Suprapubic skin (tissue), 4 donors: ENCODE measurements at regions not wholly inside any gene's neighbourhood (a gene's known extent, or its start where the extent isn't known, plus 50 kb on each side); places are given as distances from the start of the nearest gene placed in this dataset.

Source experiments
- DNase-seq, 2 donors: peaks; one replicate each; pipeline ENCODE4 v3.0.0-alpha.2; 2019; ENCODE audit warnings: low spot score in 2 of 2
- H3K27ac ChIP-seq: fragments of 200-600 bp; sonication (generic); one replicate; pipeline ENCODE4 v1.5.1; 2019
- H3K27me3 ChIP-seq: fragments of 200-600 bp; sonication (generic); one replicate; pipeline ENCODE4 v1.5.1; 2019
- H3K36me3 ChIP-seq: fragments of 200-600 bp; sonication (generic); one replicate; pipeline ENCODE4 v1.5.1; 2019
- H3K4me1 ChIP-seq: fragments of 200-600 bp; sonication (generic); one replicate; pipeline ENCODE4 v1.5.1; 2019
- H3K4me3 ChIP-seq: fragments of 200-600 bp; sonication (generic); one replicate; pipeline ENCODE4 v1.5.1; 2019; ENCODE audit warnings: mild to moderate bottlenecking
- H3K9me3 ChIP-seq: fragments of 200-600 bp; sonication (generic); one replicate; pipeline ENCODE4 v1.5.1; 2019
- CTCF ChIP-seq, 2 donors: fragments of 200-600 bp in 1 of 2; fragments of 450-650 bp in 1 of 2; sonication (generic) in 1 of 2; IDR thresholded peaks; one replicate each; pipeline ENCODE4 v1.5.1; 2016 to 2019; ENCODE audit warnings: antibody characterized with exemption in 2 of 2, mild to moderate bottlenecking in 1 of 2, moderate library complexity in 1 of 2
- EP300 ChIP-seq: sonication (generic); formaldehyde crosslinking; IDR thresholded peaks from one replicate; pipeline ENCODE4 v1.6.1; 2017; ENCODE audit warnings: antibody characterized with exemption
- POLR2A ChIP-seq, 2 donors: fragments of 450-650 bp; IDR thresholded peaks; one replicate each; pipeline ENCODE4 v1.6.1; 2017; ENCODE audit warnings: antibody characterized with exemption in 2 of 2, mild to moderate bottlenecking in 2 of 2, moderate library complexity in 2 of 2
- POLR2AphosphoS5 ChIP-seq, 3 donors: sonication (generic); formaldehyde crosslinking; IDR thresholded peaks; one replicate each; pipeline ENCODE4 v1.6.1; 2017; ENCODE audit warnings: antibody characterized with exemption in 3 of 3
- WGBS: methylation state at CpG from one replicate; pipeline ENCODE4 v1.1.5; 2018; 5-methylcytosine and 5-hydroxymethylcytosine counted together

- no peak overlapping the region for H3K4me3 ChIP-seq
- H3K36me3 ChIP-seq = no peaks in the 10 kb centered on the region
- H3K9me3 ChIP-seq = no peaks in the 10 kb centered on the region
- H3K4me1 ChIP-seq = no peaks in the 10 kb centered on the region
- H3K27ac ChIP-seq = no peak overlapping the region
- no peak for TF ChIP-seq EP300
- no peak for TF ChIP-seq POLR2AphosphoS5 (IDR thresholded peaks at IDR 0.05)
- TF ChIP-seq POLR2A (IDR thresholded peaks at IDR 0.05) = no peak
- no peak for TF ChIP-seq CTCF (IDR thresholded peaks at IDR 0.05)
- peaks cover 26% of the 10 kb centered on the region for H3K27me3 ChIP-seq
- no peak for DNase-seq
- WGBS = 53% methylated on average over 21 of the region's 21 CpGs
Measured at GRCh38 chr1:29802181-29803068, 566.1 kb downstream of the PTPRU start.

GRCh38 chr1:29801561-29801973, 565.2 kb downstream of the PTPRU start:
- peaks cover 26% of the 10 kb centered on the region for H3K27me3 ChIP-seq
- H3K9me3 ChIP-seq = no peaks in the 10 kb centered on the region
- no peak for TF ChIP-seq CTCF (IDR thresholded peaks at IDR 0.05)
- TF ChIP-seq EP300 = no peak
- no peak for TF ChIP-seq POLR2A (IDR thresholded peaks at IDR 0.05)
- TF ChIP-seq POLR2AphosphoS5 (IDR thresholded peaks at IDR 0.05) = no peak
- H3K36me3 ChIP-seq = no peaks in the 10 kb centered on the region
- DNase-seq = no peak
- H3K4me3 ChIP-seq = no peak overlapping the region
- no peaks in the 10 kb centered on the region for H3K4me1 ChIP-seq
- H3K27ac ChIP-seq = no peak overlapping the region
- WGBS = 56% methylated on average over 6 of the region's 8 CpGs

GRCh38 chr1:29801003-29801402, 564.7 kb downstream of the PTPRU start:
- H3K27ac ChIP-seq = no peak overlapping the region
- 94% methylated on average over 4 of the region's 4 CpGs for WGBS
- H3K36me3 ChIP-seq = no peaks in the 10 kb centered on the region
- no peak overlapping the region for H3K4me3 ChIP-seq
- H3K9me3 ChIP-seq = no peaks in the 10 kb centered on the region
- no peaks in the 10 kb centered on the region for H3K4me1 ChIP-seq
- TF ChIP-seq EP300 (no peak), POLR2A (IDR thresholded peaks at IDR 0.05) (no peak), POLR2AphosphoS5 (IDR thresholded peaks at IDR 0.05) (no peak), CTCF (IDR thresholded peaks at IDR 0.05) (no peak)
- H3K27me3 ChIP-seq = peaks cover 26% of the 10 kb centered on the region
- no peak for DNase-seq

GRCh38 chr1:29800522-29800956, 564.2 kb downstream of the PTPRU start:
- WGBS = 80% methylated on average over 1 of the region's 6 CpGs
- H3K4me3 ChIP-seq = no peak overlapping the region
- TF ChIP-seq EP300 = no peak
- no peak for TF ChIP-seq POLR2A (IDR thresholded peaks at IDR 0.05)
- no peak for TF ChIP-seq POLR2AphosphoS5 (IDR thresholded peaks at IDR 0.05)
- no peak for TF ChIP-seq CTCF (IDR thresholded peaks at IDR 0.05)
- H3K36me3 ChIP-seq = no peaks in the 10 kb centered on the region
- no peak overlapping the region for H3K27ac ChIP-seq
- DNase-seq = no peak
- no peaks in the 10 kb centered on the region for H3K4me1 ChIP-seq
- H3K27me3 ChIP-seq = peaks cover 26% of the 10 kb centered on the region
- no peaks in the 10 kb centered on the region for H3K9me3 ChIP-seq

- no peak for DNase-seq
- H3K27ac ChIP-seq = no peak overlapping the region
- H3K4me3 ChIP-seq = no peak overlapping the region
- no peak for TF ChIP-seq POLR2A (IDR thresholded peaks at IDR 0.05)
- no peak for TF ChIP-seq EP300
- no peak for TF ChIP-seq POLR2AphosphoS5 (IDR thresholded peaks at IDR 0.05)
- TF ChIP-seq CTCF (IDR thresholded peaks at IDR 0.05) = no peak
- no peaks in the 10 kb centered on the region for H3K4me1 ChIP-seq
- 76% methylated on average over 5 of the region's 5 CpGs for WGBS
- no peaks in the 10 kb centered on the region for H3K36me3 ChIP-seq
- no peaks in the 10 kb centered on the region for H3K9me3 ChIP-seq
- H3K27me3 ChIP-seq = peaks cover 26% of the 10 kb centered on the region
Measured at GRCh38 chr1:29800120-29800519, 563.8 kb downstream of the PTPRU start.
